ENCODE measurements at regions not wholly inside any gene's neighbourhood (a gene's known extent, or its start where the extent isn't known, plus 50 kb on each side); places are given as distances from the start of the nearest gene placed in this dataset.

- no peak for TF ChIP-seq CTCF (IDR thresholded peaks at IDR 0.05; ENCODE audit: insufficient read depth, low read length, poor library complexity, severe bottlenecking)
- no peak for TF ChIP-seq EZH2phosphoT487 (conservative IDR thresholded peaks at IDR 0.05; ENCODE audit: low read length)
Measured at GRCh38 chr13:65508745-65509144, 1721.4 kb downstream of the PCDH9 start.

Data from SU-DHL-6 (cell line).